Uterus (tissue), 3 donors: ENCODE measurements at regions not wholly inside any gene's neighbourhood (a gene's known extent, or its start where the extent isn't known, plus 50 kb on each side); places are given as distances from the start of the nearest gene placed in this dataset.
"Not testable (repeated sequence)": the region's sequence is repeated elsewhere in the genome, so short reads cannot be mapped to it uniquely, and the experiment has no call there.

Experiments
- DNase-seq, 2 donors: peaks; one replicate each; pipeline ENCODE4 v3.0.0-alpha.2; 2019 to 2020
- H3K27ac ChIP-seq, 2 donors: fragments of 200-600 bp; sonication (generic); 1 replicate in 1 of 2; 2 replicates in 1 of 2; pipeline ENCODE4 v1.5.1; 2016 to 2018
- H3K27me3 ChIP-seq, 2 donors: fragments of 200-600 bp; sonication (generic); one replicate each; pipeline ENCODE4 v1.5.1; 2018 to 2019; ENCODE audit warnings: control low read depth in 1 of 2
- H3K36me3 ChIP-seq, 2 donors: fragments of 200-600 bp; sonication (generic); one replicate each; pipeline ENCODE4 v1.5.1; 2019; ENCODE audit warnings: control low read depth in 1 of 2
- H3K4me1 ChIP-seq, 2 donors: fragments of 200-600 bp; sonication (generic); one replicate each; pipeline ENCODE4 v1.5.1; 2018 to 2019; ENCODE audit warnings: control low read depth in 1 of 2
- H3K4me3 ChIP-seq, 2 donors: fragments of 200-600 bp; sonication (generic); 1 replicate in 1 of 2; 2 replicates in 1 of 2; pipeline ENCODE4 v1.5.1; 2018 to 2019; ENCODE audit warnings: mild to moderate bottlenecking in 1 of 2
- H3K9me3 ChIP-seq, 2 donors: fragments of 200-600 bp; sonication (generic); one replicate each; pipeline ENCODE4 v1.5.1; 2019; ENCODE audit warnings: control low read depth in 1 of 2
- POLR2A ChIP-seq, 2 donors: fragments of 450-650 bp; IDR thresholded peaks; one replicate each; pipeline ENCODE4 v1.6.1; 2016; ENCODE audit warnings: antibody characterized with exemption in 2 of 2, mild to moderate bottlenecking in 1 of 2, moderate library complexity in 1 of 2
- intact Hi-C: fragments of 100-400 bp; cut with DNase I; formaldehyde crosslinking; loops from one replicate; pipeline ENCODE4 v1.15.1; 2023; ENCODE audit warnings: low total_unique reads
- TF ChIP-seq, protein P1 (sequence below), 4 experiments: fragments of 200-600 bp in 2 of 4; fragments of 450-650 bp in 2 of 4; sonication (generic) in 2 of 4; IDR thresholded peaks; one replicate each; pipeline ENCODE4 v1.5.1; 2016 to 2019; ENCODE audit warnings: antibody characterized with exemption in 4 of 4, mild to moderate bottlenecking in 2 of 4, moderate library complexity in 1 of 4
- donor health status: DM: yes; HTN: yes; CAD: no.

- H3K9me3 ChIP-seq = no peaks in the 10 kb centered on the region
- intact Hi-C loops = no loop called here
- H3K36me3 ChIP-seq = no peaks in the 10 kb centered on the region
- H3K27me3 ChIP-seq = no peaks in the 10 kb centered on the region
- no peak overlapping the region for H3K27ac ChIP-seq
- no peak overlapping the region for H3K4me3 ChIP-seq
- H3K4me1 ChIP-seq = no peaks in the 10 kb centered on the region
- TF ChIP-seq POLR2A (IDR thresholded peaks at IDR 0.05) = no peak
- TF ChIP-seq, protein P1, sequence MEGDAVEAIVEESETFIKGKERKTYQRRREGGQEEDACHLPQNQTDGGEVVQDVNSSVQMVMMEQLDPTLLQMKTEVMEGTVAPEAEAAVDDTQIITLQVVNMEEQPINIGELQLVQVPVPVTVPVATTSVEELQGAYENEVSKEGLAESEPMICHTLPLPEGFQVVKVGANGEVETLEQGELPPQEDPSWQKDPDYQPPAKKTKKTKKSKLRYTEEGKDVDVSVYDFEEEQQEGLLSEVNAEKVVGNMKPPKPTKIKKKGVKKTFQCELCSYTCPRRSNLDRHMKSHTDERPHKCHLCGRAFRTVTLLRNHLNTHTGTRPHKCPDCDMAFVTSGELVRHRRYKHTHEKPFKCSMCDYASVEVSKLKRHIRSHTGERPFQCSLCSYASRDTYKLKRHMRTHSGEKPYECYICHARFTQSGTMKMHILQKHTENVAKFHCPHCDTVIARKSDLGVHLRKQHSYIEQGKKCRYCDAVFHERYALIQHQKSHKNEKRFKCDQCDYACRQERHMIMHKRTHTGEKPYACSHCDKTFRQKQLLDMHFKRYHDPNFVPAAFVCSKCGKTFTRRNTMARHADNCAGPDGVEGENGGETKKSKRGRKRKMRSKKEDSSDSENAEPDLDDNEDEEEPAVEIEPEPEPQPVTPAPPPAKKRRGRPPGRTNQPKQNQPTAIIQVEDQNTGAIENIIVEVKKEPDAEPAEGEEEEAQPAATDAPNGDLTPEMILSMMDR (IDR thresholded peaks at IDR 0.05) = no peak
- DNase-seq = no peak
These were observed 68.1 kb upstream of the NANOS1 start for GRCh38 chr10:118961436-118961835.

- H3K4me1 ChIP-seq, H3K4me3 ChIP-seq, H3K9me3 ChIP-seq, H3K27me3 ChIP-seq, DNase-seq, H3K36me3 ChIP-seq, H3K27ac ChIP-seq, intact Hi-C loops: not testable (repeated sequence)
These were observed 67.1 kb upstream of the NANOS1 start for GRCh38 chr10:118962331-118962868.

DNA sequence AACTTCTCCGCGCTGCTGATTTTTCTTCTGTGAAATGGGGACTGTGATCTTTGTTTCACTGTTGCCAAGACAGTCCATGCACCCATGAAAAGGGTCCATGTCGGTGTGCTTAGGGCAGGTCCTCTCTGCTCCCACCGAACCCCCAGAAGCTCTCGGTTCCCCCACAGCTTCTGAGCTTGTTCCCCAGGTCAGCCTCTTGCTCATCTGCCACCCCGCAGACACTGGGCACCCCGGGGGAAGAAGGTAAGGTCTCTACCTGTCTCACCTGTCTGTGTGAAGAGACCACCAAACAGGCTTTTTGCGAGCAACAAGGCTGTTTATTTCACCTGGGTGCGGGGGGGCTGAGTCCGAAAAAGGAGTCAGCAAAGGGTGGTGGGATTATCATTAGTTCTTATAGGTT, 66.2 kb upstream of the NANOS1 start:
- Histone ChIP-seq H3K9me3 (no peaks in the 10 kb centered on the region), H3K27ac (no peak overlapping the region), H3K36me3 (no peaks in the 10 kb centered on the region), H3K27me3 (no peaks in the 10 kb centered on the region), H3K4me3 (no peak overlapping the region), H3K4me1 (no peaks in the 10 kb centered on the region)
- DNase-seq = no peak
- TF ChIP-seq, protein P1 (IDR thresholded peaks at IDR 0.05) = no peak
- TF ChIP-seq POLR2A (IDR thresholded peaks at IDR 0.05) = no peak
- intact Hi-C loops = no loop called here

GRCh38 chr10:118963933-118964332, 65.6 kb upstream of the NANOS1 start:
- Histone ChIP-seq H3K27ac (no peak overlapping the region), H3K9me3 (no peaks in the 10 kb centered on the region), H3K36me3 (no peaks in the 10 kb centered on the region), H3K27me3 (no peaks in the 10 kb centered on the region), H3K4me1 (no peaks in the 10 kb centered on the region), H3K4me3 (no peak overlapping the region)
- no peak for TF ChIP-seq POLR2A (IDR thresholded peaks at IDR 0.05)
- TF ChIP-seq, protein P1 (IDR thresholded peaks at IDR 0.05) = no peak
- no peak for DNase-seq
- intact Hi-C loops = no loop called here

DNA sequence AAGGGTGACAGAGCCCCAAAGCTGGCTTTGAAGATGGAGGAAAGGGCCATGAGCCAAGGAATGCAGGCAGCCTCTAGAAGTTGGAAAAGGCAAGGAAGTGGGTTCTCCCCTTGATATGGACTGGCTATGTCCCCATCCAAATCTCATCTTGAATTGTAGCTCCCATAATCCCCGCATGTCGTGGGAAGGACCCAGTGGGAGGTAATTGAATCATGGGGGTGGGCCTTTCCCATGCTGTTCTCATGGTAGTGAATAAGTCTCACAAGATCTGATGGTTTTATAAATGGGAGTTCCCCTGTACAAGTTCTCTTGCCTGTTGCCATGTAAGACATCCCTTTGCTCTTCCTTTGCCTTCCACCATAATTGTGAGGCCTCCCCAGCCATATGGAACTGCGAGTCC, 65.0 kb upstream of the NANOS1 start:
- H3K4me1 ChIP-seq, DNase-seq, H3K27me3 ChIP-seq, H3K9me3 ChIP-seq, intact Hi-C loops, H3K27ac ChIP-seq, H3K4me3 ChIP-seq, H3K36me3 ChIP-seq: not testable (repeated sequence)

- Histone ChIP-seq H3K4me3 (no peak overlapping the region), H3K27ac (no peak overlapping the region), H3K9me3 (no peaks in the 10 kb centered on the region), H3K4me1 (no peaks in the 10 kb centered on the region), H3K36me3 (no peaks in the 10 kb centered on the region), H3K27me3 (no peaks in the 10 kb centered on the region)
- intact Hi-C loops = no loop called here
- TF ChIP-seq POLR2A (IDR thresholded peaks at IDR 0.05) = no peak
- TF ChIP-seq, protein P1 (IDR thresholded peaks at IDR 0.05) = no peak
- DNase-seq = no peak
These were observed 64.4 kb upstream of the NANOS1 start for GRCh38 chr10:118965096-118965495.
